IMR-90 (cell line): ENCODE measurements at regions not wholly inside any gene's neighbourhood (a gene's known extent, or its start where the extent isn't known, plus 50 kb on each side); places are given as distances from the start of the nearest gene placed in this dataset.

Experiments
- ATAC-seq: fragments of 200-7000 bp; cut with Tn5 transposase; 2 replicates; pipeline ENCODE4 v1.9.1; 2020; ENCODE audit warnings: low read depth, mild to moderate bottlenecking, moderate library complexity
- BruUV-seq: library from RNA; stranded (reverse); fragments of 400-500 nt; replicated peaks from 2 replicates; lab custom pipeline; 2021; lab: Mats Ljungman, UMichigan
- CTCF ChIA-PET: fragments of 300-600 bp; formaldehyde crosslinking; extraction: SDS; loops from one replicate; lab custom pipeline; 2021; ENCODE audit warnings: antibody characterized with exemption; lab: Yijun Ruan, JAX
- POLR2A ChIA-PET: fragments of 300-600 bp; sonication (Branson Sonifier 250); formaldehyde crosslinking; loops from one replicate; lab custom pipeline; 2022; ENCODE audit warnings: antibody characterized with exemption; ENCODE audit not compliant: unreplicated experiment; lab: Charles Lee
- DNase-seq: peaks from one replicate; pipeline ENCODE4 v3.0.0; 2013
- H2AFZ ChIP-seq: replicated peaks from 2 replicates; pipeline ENCODE3; 2013; ENCODE audit warnings: low read length, mild to moderate bottlenecking; ENCODE audit not compliant: poor library complexity
- H2AK5ac ChIP-seq: 2 replicates; pipeline ENCODE4 v1.6.1; 2013; ENCODE audit warnings: low read depth, low read length, inconsistent platforms
- H2AK9ac ChIP-seq: replicated peaks from 2 replicates; pipeline ENCODE3; 2013; ENCODE audit warnings: mild to moderate bottlenecking, low read depth, low read length, moderate library complexity; ENCODE audit not compliant: poor library complexity
- H2BK120ac ChIP-seq: 2 replicates; pipeline ENCODE4 v1.6.1; 2013; ENCODE audit warnings: low read depth, low read length, inconsistent platforms
- H2BK15ac ChIP-seq: 3 replicates; pipeline ENCODE4 v1.6.1; 2013; ENCODE audit warnings: low read depth, low read length, inconsistent platforms
- H2BK20ac ChIP-seq: 2 replicates; pipeline ENCODE4 v1.6.1; 2013; ENCODE audit warnings: low read depth, mild to moderate bottlenecking, inconsistent platforms, low read length, moderate library complexity
- H2BK5ac ChIP-seq: 2 replicates; pipeline ENCODE4 v1.6.1; 2013; ENCODE audit warnings: mild to moderate bottlenecking, low read depth, low read length, inconsistent platforms; ENCODE audit not compliant: poor library complexity, severe bottlenecking
- H3K14ac ChIP-seq: replicated peaks from 2 replicates; pipeline ENCODE4 v1.6.1; 2013; ENCODE audit warnings: low read depth, low read length, inconsistent platforms
- H3K18ac ChIP-seq: 2 replicates; pipeline ENCODE4 v1.6.1; 2013; ENCODE audit warnings: low read depth, low read length, control low read depth
- H3K23ac ChIP-seq: 2 replicates; pipeline ENCODE4 v1.6.1; 2013; ENCODE audit warnings: low read depth, low read length, inconsistent platforms
- H3K27ac ChIP-seq: 2 replicates; pipeline ENCODE4 v1.5.1; 2013; ENCODE audit warnings: mild to moderate bottlenecking, control low read depth, low read length; ENCODE audit not compliant: insufficient read depth
- H3K27me3 ChIP-seq: 2 replicates; pipeline ENCODE4 v1.6.1; 2013; ENCODE audit warnings: low read length; ENCODE audit not compliant: control insufficient read depth, insufficient read depth
- H3K36me3 ChIP-seq: 2 replicates; pipeline ENCODE4 v1.6.1; 2013; ENCODE audit warnings: low read length, mixed read lengths; ENCODE audit not compliant: control insufficient read depth, insufficient read depth
- H3K4ac ChIP-seq: 2 replicates; pipeline ENCODE4 v1.6.1; 2013; ENCODE audit warnings: low read depth, low read length, inconsistent platforms
- H3K4me1 ChIP-seq: 2 replicates; pipeline ENCODE4 v1.6.1; 2013; ENCODE audit warnings: low read length, mixed read lengths; ENCODE audit not compliant: control insufficient read depth, insufficient read depth
- H3K4me2 ChIP-seq: 2 replicates; pipeline ENCODE4 v1.6.1; 2013; ENCODE audit warnings: low read depth, mild to moderate bottlenecking, control low read depth, low read length, moderate library complexity
- H3K4me3 ChIP-seq: 2 replicates; pipeline ENCODE4 v1.5.1; 2013; ENCODE audit warnings: low read depth, mild to moderate bottlenecking, control low read depth, low read length, moderate library complexity; ENCODE audit not compliant: insufficient read depth
- H3K56ac ChIP-seq: 2 replicates; pipeline ENCODE4 v1.6.1; 2013; ENCODE audit warnings: low read length, inconsistent platforms; ENCODE audit not compliant: insufficient read depth; ENCODE audit errors: extremely low read depth
- H3K79me1 ChIP-seq, 2 experiments: 2 replicates each; pipeline ENCODE4 v1.6.1; 2013; ENCODE audit warnings: low read length in 2 of 2, inconsistent platforms in 1 of 2, low read depth in 1 of 2
- H3K9ac ChIP-seq: 2 replicates; pipeline ENCODE4 v1.6.1; 2013; ENCODE audit warnings: low read depth, low read length, control low read depth
- H3K9me1 ChIP-seq: 2 replicates; pipeline ENCODE4 v1.6.1; 2013; ENCODE audit warnings: low read length, inconsistent platforms; ENCODE audit not compliant: insufficient read depth
- H3K9me3 ChIP-seq: 2 replicates; pipeline ENCODE4 v1.6.1; 2013; ENCODE audit warnings: low read length; ENCODE audit not compliant: control insufficient read depth, insufficient read depth
- H4K20me1 ChIP-seq: 2 replicates; pipeline ENCODE4 v1.6.1; 2013; ENCODE audit warnings: low read length, inconsistent platforms; ENCODE audit not compliant: insufficient read depth
- H4K5ac ChIP-seq: 2 replicates; pipeline ENCODE4 v1.6.1; 2013; ENCODE audit warnings: mild to moderate bottlenecking, low read depth, low read length, control low read depth
- H4K8ac ChIP-seq, 2 experiments: 2 replicates each; pipeline ENCODE4 v1.6.1; 2013; ENCODE audit warnings: low read depth in 2 of 2, low read length in 2 of 2, control low read depth in 1 of 2, inconsistent platforms in 1 of 2
- H4K91ac ChIP-seq: 2 replicates; pipeline ENCODE4 v1.6.1; 2013; ENCODE audit warnings: low read depth, low read length, inconsistent platforms; ENCODE audit not compliant: insufficient read depth
- BHLHE40 ChIP-seq: fragments of 150-350 bp; IDR thresholded peaks from 2 replicates; pipeline ENCODE4 v1.6.1; 2016; ENCODE audit warnings: mild to moderate bottlenecking, low read depth, low read length
- CHD1 ChIP-seq: IDR thresholded peaks from 2 replicates; pipeline ENCODE4 v1.6.1; 2012; ENCODE audit warnings: low read depth, low read length, improper control_type of control experiment
- MAZ ChIP-seq: IDR thresholded peaks from 2 replicates; pipeline ENCODE4 v1.6.1; 2012; ENCODE audit warnings: low read depth, mild to moderate bottlenecking, low read length, improper control_type of control experiment, moderate library complexity, borderline replicate concordance
- NFE2L2 ChIP-seq: fragments of 150-350 bp; IDR thresholded peaks from 2 replicates; pipeline ENCODE4 v1.6.1; 2016; ENCODE audit warnings: low read depth, mild to moderate bottlenecking, low read length
- RCOR1 ChIP-seq: IDR thresholded peaks from 2 replicates; pipeline ENCODE4 v1.6.1; 2012; ENCODE audit warnings: mild to moderate bottlenecking, low read length, improper control_type of control experiment; ENCODE audit not compliant: insufficient replicate concordance
- SMC3 ChIP-seq: fragments of 150-350 bp; IDR thresholded peaks from 2 replicates; pipeline ENCODE4 v1.6.1; 2016; ENCODE audit warnings: low read depth, mild to moderate bottlenecking, antibody characterized with exemption, low read length, moderate library complexity
- WGBS, 2 experiments: methylation state at CpG; one replicate each; pipeline versions ENCODE4 v1.1.5 to v1.1.7; 2013; ENCODE audit warnings: missing lambda C conversion rate in 2 of 2; ENCODE audit not compliant: insufficient read length in 1 of 2; ENCODE audit errors: extremely low coverage in 2 of 2; 5-methylcytosine and 5-hydroxymethylcytosine counted together
- dilution Hi-C: fragments of 300-500 bp; cut with HindIII; formaldehyde crosslinking; loops from one replicate; pipeline ENCODE4 v1.14.3; 2018; ENCODE audit warnings: low sequenced_read_pairs; ENCODE audit not compliant: unreplicated experiment
- in situ Hi-C: fragments of 300-500 bp; cut with MboI; formaldehyde crosslinking; loops from 3 replicates; pipeline ENCODE4 v1.14.3; 2019; ENCODE audit warnings: low sequenced_read_pairs, inconsistent platforms, mixed read lengths
- intact Hi-C: fragments of 100-400 bp; cut with micrococcal nuclease; formaldehyde crosslinking; loops from 2 replicates; pipeline ENCODE4 v1.10.0; 2022
- TF ChIP-seq, protein P1 (sequence below): fragments of 150-350 bp; IDR thresholded peaks from 2 replicates; pipeline ENCODE4 v1.6.1; 2016; ENCODE audit warnings: low read depth, mild to moderate bottlenecking, low read length, moderate library complexity, borderline replicate concordance

GRCh38 chr6:169406034-169406433 is 152.4 kb upstream of the THBS2 start:
- no CpG with 5 or more reads among the region's 2 CpGs for WGBS, 2 experiments
- no peak overlapping the region for H3K27ac ChIP-seq
- no peak overlapping the region for H3K9ac ChIP-seq
- H3K9me1 ChIP-seq: no peaks in the 10 kb centered on the region
- H4K8ac ChIP-seq: no peak overlapping the region
- dilution Hi-C loops (no loop called here), in situ Hi-C loops (no loop called here), intact Hi-C loops (no loop called here)
- no peaks in the 10 kb centered on the region for H3K27me3 ChIP-seq
- H4K20me1 ChIP-seq: no peaks in the 10 kb centered on the region
- DNase-seq (no peak), ATAC-seq (no peak)
- H3K4me1 ChIP-seq: no peaks in the 10 kb centered on the region
- no peak overlapping the region for H3K56ac ChIP-seq
- no peak overlapping the region for H3K4me2 ChIP-seq
- no peaks in the 10 kb centered on the region for H3K36me3 ChIP-seq
- H3K4me3 ChIP-seq: no peak overlapping the region
- TF ChIP-seq CHD1: no peak
- TF ChIP-seq NFE2L2: no peak
- no peak for TF ChIP-seq BHLHE40
- no peak for TF ChIP-seq RCOR1
- no peak for TF ChIP-seq MAZ
- TF ChIP-seq, protein P1, sequence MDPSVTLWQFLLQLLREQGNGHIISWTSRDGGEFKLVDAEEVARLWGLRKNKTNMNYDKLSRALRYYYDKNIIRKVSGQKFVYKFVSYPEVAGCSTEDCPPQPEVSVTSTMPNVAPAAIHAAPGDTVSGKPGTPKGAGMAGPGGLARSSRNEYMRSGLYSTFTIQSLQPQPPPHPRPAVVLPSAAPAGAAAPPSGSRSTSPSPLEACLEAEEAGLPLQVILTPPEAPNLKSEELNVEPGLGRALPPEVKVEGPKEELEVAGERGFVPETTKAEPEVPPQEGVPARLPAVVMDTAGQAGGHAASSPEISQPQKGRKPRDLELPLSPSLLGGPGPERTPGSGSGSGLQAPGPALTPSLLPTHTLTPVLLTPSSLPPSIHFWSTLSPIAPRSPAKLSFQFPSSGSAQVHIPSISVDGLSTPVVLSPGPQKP: no peak
- TF ChIP-seq SMC3: no peak
- H3K14ac ChIP-seq: no peak overlapping the region
- no peak overlapping the region for H3K4ac ChIP-seq
- BruUV-seq: no TSS peak
- H2BK15ac ChIP-seq: no peak overlapping the region
- H2BK5ac ChIP-seq: no peak overlapping the region
- ChIA-PET CTCF (no interaction called here), POLR2A (no interaction called here)
- no peak overlapping the region for H2AK5ac ChIP-seq
- no peak overlapping the region for H3K23ac ChIP-seq
- peaks cover 5% of the 10 kb centered on the region for H3K9me3 ChIP-seq
- no peak overlapping the region for H3K18ac ChIP-seq
- H2BK120ac ChIP-seq: no peak overlapping the region
- H4K91ac ChIP-seq: no peak overlapping the region
- H2AFZ ChIP-seq: no peak overlapping the region
- H3K79me1 ChIP-seq: no peaks in the 10 kb centered on the region
- no peak overlapping the region for H4K5ac ChIP-seq
- no peak overlapping the region for H2BK20ac ChIP-seq
- no peak overlapping the region for H2AK9ac ChIP-seq
